HG03354 (cell line): ENCODE measurements at regions not wholly inside any gene's neighbourhood (a gene's known extent, or its start where the extent isn't known, plus 50 kb on each side); places are given as distances from the start of the nearest gene placed in this dataset.

ENCODE experiments used
- ATAC-seq: cut with Tn5 transposase; IDR thresholded peaks from one replicate; pipeline ENCODE4 v1.9.1; 2021; ENCODE audit warnings: mild to moderate bottlenecking; ENCODE audit not compliant: unreplicated experiment, poor library complexity, severe bottlenecking

- ATAC-seq, result no peak
Observed at GRCh38 chr1:5646486-5647149, 345.6 kb downstream of the NPHP4 start.

- ATAC-seq, result no peak
Observed at GRCh38 chr1:5645929-5646328, 346.3 kb downstream of the NPHP4 start.

- ATAC-seq, result no peak
Observed at GRCh38 chr1:5645135-5645399, 347.2 kb downstream of the NPHP4 start.

GRCh38 chr1:5644281-5645134 lies 347.7 kb downstream of the NPHP4 start:
- ATAC-seq, result no peak

- no peak for ATAC-seq
Observed at GRCh38 chr1:5643360-5644107, 348.7 kb downstream of the NPHP4 start.

- ATAC-seq, result no peak
Observed at GRCh38 chr1:5640845-5641244, 351.4 kb downstream of the NPHP4 start.

- ATAC-seq, result no peak
Observed at GRCh38 chr1:5639106-5639722, 353.0 kb downstream of the NPHP4 start.

GRCh38 chr1:5638582-5638981 lies 353.6 kb downstream of the NPHP4 start:
- no peak for ATAC-seq

- ATAC-seq, result no peak
Observed at GRCh38 chr1:5637171-5637570, 355.1 kb downstream of the NPHP4 start.

- ATAC-seq, result no peak
Observed at GRCh38 chr1:5634893-5635292, 357.3 kb downstream of the NPHP4 start.

- ATAC-seq, result no peak
Observed at GRCh38 chr1:5632814-5633213, 359.4 kb downstream of the NPHP4 start.

- ATAC-seq, result no peak
Observed at GRCh38 chr1:5632224-5632623, 360.0 kb downstream of the NPHP4 start.

GRCh38 chr1:5628416-5628815 lies 363.8 kb downstream of the NPHP4 start:
- no peak for ATAC-seq

GRCh38 chr1:5623399-5623798 lies 368.8 kb downstream of the NPHP4 start:
- no peak for ATAC-seq

GRCh38 chr1:5622412-5622811 lies 369.8 kb downstream of the NPHP4 start:
- ATAC-seq, result no peak

- no peak for ATAC-seq
Observed at GRCh38 chr1:5621692-5622091, 370.5 kb downstream of the NPHP4 start.

GRCh38 chr1:5620997-5621396 lies 371.2 kb downstream of the NPHP4 start:
- no peak for ATAC-seq

GRCh38 chr1:5620418-5620817 lies 371.8 kb downstream of the NPHP4 start:
- no peak for ATAC-seq

- no peak for ATAC-seq
Observed at GRCh38 chr1:5619469-5619868, 372.8 kb downstream of the NPHP4 start.

GRCh38 chr1:5617546-5617945 lies 374.7 kb downstream of the NPHP4 start:
- no peak for ATAC-seq

GRCh38 chr1:5617179-5617520 lies 375.1 kb downstream of the NPHP4 start:
- ATAC-seq, result no peak
